ENCODE measurements at regions not wholly inside any gene's neighbourhood (a gene's known extent, or its start where the extent isn't known, plus 50 kb on each side); places are given as distances from the start of the nearest gene placed in this dataset.

DNA sequence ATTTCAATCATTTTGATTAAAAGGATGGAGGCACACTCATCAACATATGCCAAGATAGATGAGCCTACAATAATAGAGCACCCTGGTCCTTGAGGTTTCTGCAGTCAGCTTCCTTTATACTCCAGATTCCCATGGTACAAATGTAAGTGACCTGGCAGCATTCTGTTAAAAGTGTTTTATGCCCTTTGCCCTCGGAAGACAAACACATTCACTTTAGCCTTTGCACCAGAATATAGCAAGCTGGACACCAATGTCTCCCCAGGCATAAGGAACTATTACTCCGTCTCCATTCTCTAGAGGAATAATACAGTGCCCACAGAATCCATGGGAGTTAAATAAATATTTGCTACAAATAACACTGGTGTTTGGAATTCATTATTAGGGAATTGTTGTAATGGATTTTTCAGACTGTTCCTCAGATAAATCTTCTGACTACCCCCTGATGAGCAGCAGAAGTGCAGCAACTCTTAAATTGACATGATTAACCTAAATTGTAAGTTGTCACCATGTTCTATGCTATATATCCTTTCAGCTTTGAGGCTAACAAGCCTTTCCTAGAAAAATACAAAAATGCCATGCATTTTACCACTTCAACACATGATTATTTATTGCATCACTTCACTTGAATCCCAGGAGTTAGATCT lies 340.2 kb downstream of the TBC1D32 start:
- DNase-seq = no peak
- Histone ChIP-seq H3K4me3 (ENCODE audit: low read length) (no peak overlapping the region), H3K27ac (ENCODE audit: low read depth, low read length) (no peak overlapping the region), H3K36me3 (ENCODE audit: control insufficient read depth, insufficient read depth, low read length) (no peaks in the 10 kb centered on the region), H3K9me3 (ENCODE audit: control insufficient read depth, low read length) (no peaks in the 10 kb centered on the region), H3K9ac (ENCODE audit: extremely low read depth, low read length, poor library complexity, severe bottlenecking) (no peak overlapping the region), H3K4me1 (ENCODE audit: control insufficient read depth, insufficient read depth, low read length) (no peaks in the 10 kb centered on the region), H3K27me3 (ENCODE audit: control insufficient read depth, insufficient read depth, low read length, poor library complexity, severe bottlenecking) (no peaks in the 10 kb centered on the region)
- Mint-ChIP-seq H3K4me3 (no peak overlapping the region), H3K4me1 (no peaks in the 10 kb centered on the region), H3K27me3 (ENCODE audit: insufficient read depth) (no peaks in the 10 kb centered on the region), H3K36me3 (ENCODE audit: low read depth) (no peaks in the 10 kb centered on the region), H3K27ac (no peak overlapping the region), H3K9me3 (no peaks in the 10 kb centered on the region)
- TF ChIP-seq, protein P1, sequence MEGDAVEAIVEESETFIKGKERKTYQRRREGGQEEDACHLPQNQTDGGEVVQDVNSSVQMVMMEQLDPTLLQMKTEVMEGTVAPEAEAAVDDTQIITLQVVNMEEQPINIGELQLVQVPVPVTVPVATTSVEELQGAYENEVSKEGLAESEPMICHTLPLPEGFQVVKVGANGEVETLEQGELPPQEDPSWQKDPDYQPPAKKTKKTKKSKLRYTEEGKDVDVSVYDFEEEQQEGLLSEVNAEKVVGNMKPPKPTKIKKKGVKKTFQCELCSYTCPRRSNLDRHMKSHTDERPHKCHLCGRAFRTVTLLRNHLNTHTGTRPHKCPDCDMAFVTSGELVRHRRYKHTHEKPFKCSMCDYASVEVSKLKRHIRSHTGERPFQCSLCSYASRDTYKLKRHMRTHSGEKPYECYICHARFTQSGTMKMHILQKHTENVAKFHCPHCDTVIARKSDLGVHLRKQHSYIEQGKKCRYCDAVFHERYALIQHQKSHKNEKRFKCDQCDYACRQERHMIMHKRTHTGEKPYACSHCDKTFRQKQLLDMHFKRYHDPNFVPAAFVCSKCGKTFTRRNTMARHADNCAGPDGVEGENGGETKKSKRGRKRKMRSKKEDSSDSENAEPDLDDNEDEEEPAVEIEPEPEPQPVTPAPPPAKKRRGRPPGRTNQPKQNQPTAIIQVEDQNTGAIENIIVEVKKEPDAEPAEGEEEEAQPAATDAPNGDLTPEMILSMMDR (conservative IDR thresholded peaks at IDR 0.05) = no peak
- WGBS, 2 experiments (ENCODE audit: insufficient coverage in 1 of 2, insufficient read length in 1 of 2) = 100% methylated on average over 1 to 2 of the region's 2 CpGs

DNA sequence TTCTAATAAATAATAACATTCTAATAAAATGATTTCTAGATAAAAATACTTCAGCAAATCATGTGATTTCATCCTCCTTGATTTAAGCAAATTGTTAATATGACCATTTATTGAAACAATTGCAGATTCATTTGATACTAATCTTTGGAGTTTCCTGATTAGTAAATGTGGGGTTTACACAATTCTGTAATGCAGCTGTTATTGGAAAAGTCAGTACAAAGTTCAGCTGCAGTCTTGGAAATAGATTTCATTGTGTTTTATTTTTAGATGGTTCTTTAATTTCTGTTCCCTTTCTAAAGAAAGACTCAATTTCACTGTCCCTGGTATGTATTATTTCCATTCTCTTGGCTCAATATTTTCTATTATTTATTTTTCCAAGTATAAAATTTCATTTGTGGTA lies 342.0 kb downstream of the TBC1D32 start:
- TF ChIP-seq, protein P1 (conservative IDR thresholded peaks at IDR 0.05) = no peak
- H3K4me3 ChIP-seq (ENCODE audit: low read length) = no peak overlapping the region
- H3K27ac Mint-ChIP-seq = no peak overlapping the region
- H3K27me3 ChIP-seq (ENCODE audit: control insufficient read depth, insufficient read depth, low read length, poor library complexity, severe bottlenecking) = no peaks in the 10 kb centered on the region
- H3K4me3 Mint-ChIP-seq = no peak overlapping the region
- H3K4me1 ChIP-seq (ENCODE audit: control insufficient read depth, insufficient read depth, low read length) = no peaks in the 10 kb centered on the region
- no peaks in the 10 kb centered on the region for H3K36me3 ChIP-seq (ENCODE audit: control insufficient read depth, insufficient read depth, low read length)
- no peak overlapping the region for H3K9ac ChIP-seq (ENCODE audit: extremely low read depth, low read length, poor library complexity, severe bottlenecking)
- H3K9me3 Mint-ChIP-seq = no peaks in the 10 kb centered on the region
- no peak for DNase-seq
- no peaks in the 10 kb centered on the region for H3K4me1 Mint-ChIP-seq
- H3K36me3 Mint-ChIP-seq (ENCODE audit: low read depth) = no peaks in the 10 kb centered on the region
- H3K27ac ChIP-seq (ENCODE audit: low read depth, low read length) = no peak overlapping the region
- no peaks in the 10 kb centered on the region for H3K9me3 ChIP-seq (ENCODE audit: control insufficient read depth, low read length)
- no peaks in the 10 kb centered on the region for H3K27me3 Mint-ChIP-seq (ENCODE audit: insufficient read depth)

DNA sequence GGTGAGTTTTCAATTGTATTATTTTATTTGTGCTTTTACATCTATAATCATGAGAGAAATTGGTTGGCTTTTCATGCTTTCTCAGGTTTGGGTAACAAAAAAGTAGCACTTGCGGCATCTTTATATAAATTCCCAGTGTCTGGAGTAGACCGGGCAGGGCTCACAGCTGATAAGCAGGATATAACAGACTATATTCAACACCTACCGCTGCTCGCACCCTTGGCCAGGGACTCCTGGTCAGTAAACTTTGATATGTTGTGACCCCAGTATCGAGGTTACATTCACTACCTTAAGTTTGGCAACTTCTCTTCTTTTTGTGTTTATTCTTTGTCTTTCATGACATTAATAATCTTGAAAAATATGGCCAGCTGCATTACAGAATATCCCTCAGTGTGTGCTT lies 343.4 kb downstream of the TBC1D32 start:
- Mint-ChIP-seq H3K27ac (no peak overlapping the region), H3K36me3 (ENCODE audit: low read depth) (no peaks in the 10 kb centered on the region), H3K4me3 (no peak overlapping the region), H3K4me1 (no peaks in the 10 kb centered on the region), H3K27me3 (ENCODE audit: insufficient read depth) (no peaks in the 10 kb centered on the region), H3K9me3 (no peaks in the 10 kb centered on the region)
- no peak for DNase-seq
- Histone ChIP-seq H3K4me3 (ENCODE audit: low read length) (no peak overlapping the region), H3K9me3 (ENCODE audit: control insufficient read depth, low read length) (no peaks in the 10 kb centered on the region), H3K27me3 (ENCODE audit: control insufficient read depth, insufficient read depth, low read length, poor library complexity, severe bottlenecking) (no peaks in the 10 kb centered on the region), H3K36me3 (ENCODE audit: control insufficient read depth, insufficient read depth, low read length) (no peaks in the 10 kb centered on the region), H3K4me1 (ENCODE audit: control insufficient read depth, insufficient read depth, low read length) (no peaks in the 10 kb centered on the region), H3K9ac (ENCODE audit: extremely low read depth, low read length, poor library complexity, severe bottlenecking) (no peak overlapping the region), H3K27ac (ENCODE audit: low read depth, low read length) (no peak overlapping the region)
- TF ChIP-seq, protein P1 (conservative IDR thresholded peaks at IDR 0.05) = no peak
- 97 to 100% methylated on average over 1 to 5 of the region's 5 CpGs for WGBS, 2 experiments (ENCODE audit: insufficient coverage in 1 of 2, insufficient read length in 1 of 2)
